ENCODE measurements at regions not wholly inside any gene's neighbourhood (a gene's known extent, or its start where the extent isn't known, plus 50 kb on each side); places are given as distances from the start of the nearest gene placed in this dataset.
"Not testable (repeated sequence)": the region's sequence is repeated elsewhere in the genome, so short reads cannot be mapped to it uniquely, and the experiment has no call there.

GRCh38 chr15:81763304-81763703 is 282.5 kb downstream of the MEX3B start:
- DNase-seq: no peak

GRCh38 chr15:81760686-81761085 is 285.1 kb downstream of the MEX3B start:
- no peak for DNase-seq

DNA sequence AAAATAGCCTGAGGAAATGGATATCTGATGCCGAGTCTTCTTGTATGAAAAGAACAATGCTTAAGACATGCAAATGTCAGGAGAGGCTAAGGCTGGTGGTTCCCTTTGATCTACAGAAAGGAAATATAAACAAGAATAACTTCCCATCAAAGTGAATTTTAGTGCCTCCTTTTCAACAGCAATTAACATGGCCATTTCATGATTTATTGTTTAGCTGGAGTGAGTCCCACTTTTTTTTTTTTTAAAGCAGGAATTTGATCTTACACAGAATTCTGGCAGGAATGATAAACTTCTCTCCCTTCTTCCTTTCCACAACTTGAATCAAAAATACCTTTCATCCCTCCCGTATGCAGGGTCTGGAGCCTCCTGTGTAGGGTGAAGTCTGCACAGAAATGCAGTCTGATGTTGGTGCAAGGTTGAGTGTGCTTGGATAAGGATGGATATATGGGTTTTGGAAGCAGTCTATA is 287.0 kb downstream of the MEX3B start:
- DNase-seq: peak; percentile 6

DNA sequence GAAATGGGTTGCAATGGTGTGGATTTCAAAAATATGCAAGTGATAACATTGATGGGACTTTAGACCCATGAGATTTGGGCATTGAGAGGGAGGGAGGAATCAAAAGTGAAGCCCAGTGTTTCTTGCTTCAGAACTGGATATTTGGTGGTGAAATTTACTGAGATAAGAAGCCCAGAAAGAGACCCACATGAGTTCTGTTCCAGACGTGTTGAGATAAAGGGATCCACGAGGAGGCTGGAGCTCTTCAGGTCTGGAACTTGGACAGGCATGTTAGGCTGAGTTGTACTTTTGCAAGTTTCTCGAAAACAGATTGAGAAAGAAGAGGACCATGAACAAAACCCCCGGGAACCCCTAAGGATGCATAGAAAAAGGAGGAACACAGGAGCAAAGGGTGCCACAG is 290.2 kb downstream of the MEX3B start:
- DNase-seq: no peak

GRCh38 chr15:81754078-81754477 is 291.7 kb downstream of the MEX3B start:
- DNase-seq: peak; percentile 14

DNA sequence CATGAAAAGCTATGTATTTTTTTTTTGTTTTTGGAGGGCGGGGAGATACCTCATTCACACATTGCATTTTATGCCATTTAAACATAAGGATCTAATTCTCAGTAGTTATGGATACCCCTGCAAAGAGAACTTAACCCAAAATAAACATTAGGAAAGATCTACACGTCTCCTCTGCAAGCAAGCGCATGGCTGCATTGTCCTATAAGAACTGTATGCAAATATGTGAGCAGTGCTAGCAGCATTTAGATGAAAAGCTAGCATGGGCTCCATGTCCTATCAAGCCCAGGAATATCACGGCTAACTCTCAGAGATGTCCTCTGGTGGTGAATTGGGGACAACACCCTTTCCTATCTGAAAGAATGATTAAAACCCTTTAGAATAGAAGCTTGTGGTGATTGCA is 292.8 kb downstream of the MEX3B start:
- DNase-seq: no peak

GRCh38 chr15:81752546-81752942 is 293.3 kb downstream of the MEX3B start:
- DNase-seq: peak; percentile 100

DNA sequence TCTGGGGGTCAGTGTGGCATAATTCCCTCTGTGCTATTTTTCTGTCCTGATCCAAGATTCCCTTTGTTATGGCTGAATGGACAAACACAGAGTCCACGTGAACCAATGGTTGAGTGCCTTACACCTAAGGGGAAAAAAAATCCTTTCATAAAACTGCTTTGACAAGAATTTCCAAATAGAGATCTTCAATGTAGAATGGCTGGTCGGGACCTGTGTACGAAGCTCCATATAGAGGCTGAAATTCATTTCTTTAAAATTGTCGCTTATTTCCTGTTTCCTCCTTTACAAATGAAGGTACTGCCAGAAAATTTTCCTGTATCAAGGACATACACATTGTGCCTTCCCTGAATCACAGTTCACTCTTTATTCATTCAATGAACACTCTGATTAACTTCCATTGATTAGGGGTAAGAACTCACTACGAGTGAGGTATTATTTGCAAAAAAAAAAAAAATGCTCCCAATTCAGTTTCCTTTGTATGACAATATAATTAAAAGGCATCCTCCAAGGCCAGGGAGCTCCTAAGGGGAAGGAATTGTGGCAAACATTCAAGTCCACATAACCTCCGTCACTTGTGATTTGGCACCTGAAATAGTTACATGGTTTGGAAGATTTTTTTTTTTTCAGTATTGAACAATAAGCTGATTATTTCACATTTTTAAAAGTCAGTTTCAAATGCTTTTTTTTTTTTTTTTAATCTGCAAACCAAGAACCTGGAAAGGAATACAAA is 293.8 kb downstream of the MEX3B start:
- peak; percentile 71 for DNase-seq

GRCh38 chr15:81751256-81751655 is 294.6 kb downstream of the MEX3B start:
- peak; percentile 31 for DNase-seq

DNA sequence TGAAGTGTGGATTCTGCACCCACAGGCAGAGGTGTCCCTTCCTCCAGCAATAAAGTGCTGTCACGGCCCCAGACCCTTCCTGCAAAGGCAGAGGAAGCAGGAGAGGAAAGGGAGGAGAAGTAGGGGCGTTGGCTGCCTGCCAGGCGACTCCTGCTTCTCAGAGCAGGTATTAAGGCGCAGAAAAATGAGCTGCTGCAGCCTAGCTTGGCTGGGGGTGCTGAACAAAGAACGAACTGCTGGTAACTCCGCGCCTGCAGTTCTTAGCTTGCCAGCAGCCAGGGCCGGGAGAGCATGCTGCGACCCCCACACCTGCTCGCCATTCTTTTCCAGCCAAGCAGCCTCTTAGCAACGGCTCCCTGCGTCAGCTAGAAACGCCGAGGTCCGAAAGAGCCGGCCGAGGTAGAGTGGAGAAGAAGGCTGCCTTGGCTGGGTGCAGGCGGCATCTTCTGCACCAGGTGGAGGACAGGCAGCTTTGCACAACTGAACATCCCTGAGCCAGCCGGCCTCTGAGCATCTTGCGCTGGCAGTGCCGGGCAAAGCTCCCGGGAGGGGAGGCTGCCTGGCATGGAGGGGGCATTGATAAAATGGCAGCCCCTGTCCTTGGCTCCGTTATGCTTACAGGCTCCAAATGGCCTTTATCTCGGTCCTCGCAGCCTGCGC is 296.0 kb downstream of the MEX3B start:
- peak; percentile 71 for DNase-seq

DNA sequence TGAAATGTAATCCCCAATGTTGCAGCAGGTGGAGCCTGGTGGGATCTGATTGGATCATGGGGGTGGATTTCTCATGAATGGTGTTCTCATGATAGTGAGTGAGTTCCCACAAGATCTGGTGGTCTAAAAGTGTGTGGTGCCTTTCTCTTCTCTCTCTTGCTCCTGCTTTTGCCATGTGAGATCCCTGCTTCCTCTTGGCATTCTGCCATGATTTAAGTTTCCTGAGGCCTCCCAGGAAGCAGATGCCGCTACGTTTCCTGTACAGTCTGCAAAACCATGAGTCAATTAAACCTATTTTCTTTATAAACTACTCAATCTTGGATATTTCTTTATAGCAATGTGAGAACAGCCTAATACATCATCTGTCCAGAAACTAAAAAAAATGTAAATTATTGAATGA is 298.3 kb downstream of the MEX3B start:
- peak; percentile 77 for DNase-seq

- peak; percentile 61 for DNase-seq
These were observed 298.8 kb downstream of the MEX3B start for GRCh38 chr15:81747026-81747425.

GRCh38 chr15:81744364-81744763 is 301.5 kb downstream of the MEX3B start:
- no peak for DNase-seq

- DNase-seq: peak; percentile 14
These were observed 305.4 kb downstream of the MEX3B start for GRCh38 chr15:81740416-81740815.

DNA sequence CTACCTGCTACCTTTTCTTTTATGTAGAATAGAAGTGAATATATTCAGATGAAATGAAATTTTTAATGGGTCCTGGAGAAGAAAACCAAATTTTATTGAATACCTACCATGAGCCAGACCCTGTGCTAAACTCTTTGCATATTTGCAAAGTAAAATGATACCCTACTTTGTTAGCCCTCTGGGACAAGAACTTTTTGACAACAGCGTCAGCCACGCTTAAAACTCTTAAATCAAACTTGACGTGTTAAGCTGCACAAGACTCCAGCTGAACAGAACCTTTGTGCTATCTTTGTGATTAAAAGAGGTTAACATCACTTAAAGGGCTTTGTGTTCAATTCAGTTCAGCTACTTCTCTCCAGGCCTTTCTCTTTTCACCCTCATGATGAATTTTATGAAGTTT is 316.5 kb downstream of the MEX3B start:
- DNase-seq: no peak

DNA sequence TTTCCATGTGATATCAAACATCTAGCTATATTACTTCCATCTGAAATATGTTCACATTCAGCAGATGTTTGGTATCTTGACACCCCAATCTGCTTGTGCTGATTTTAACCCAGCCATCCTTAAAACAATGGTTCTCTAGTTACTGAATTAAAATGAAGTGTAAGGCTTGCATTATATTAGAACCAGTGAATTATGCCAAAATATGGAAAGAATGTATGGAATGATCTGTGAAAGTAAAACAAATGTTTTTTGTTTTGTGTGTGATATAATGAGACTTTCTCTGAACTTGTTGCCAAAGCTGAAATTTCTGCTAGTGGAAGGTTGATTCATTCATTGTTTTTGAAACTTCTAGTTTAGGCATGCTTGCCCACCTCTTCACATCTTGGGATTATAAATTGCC is 317.1 kb downstream of the MEX3B start:
- DNase-seq: peak; percentile 4

- DNase-seq: no peak
These were observed 320.2 kb downstream of the MEX3B start for GRCh38 chr15:81725590-81725989.

GRCh38 chr15:81724536-81724935 is 321.3 kb downstream of the MEX3B start:
- DNase-seq: no peak

- DNase-seq: no peak
These were observed 322.1 kb downstream of the MEX3B start for GRCh38 chr15:81723701-81724100.

GRCh38 chr15:81723113-81723651 is 322.6 kb downstream of the MEX3B start:
- no peak for DNase-seq

DNA sequence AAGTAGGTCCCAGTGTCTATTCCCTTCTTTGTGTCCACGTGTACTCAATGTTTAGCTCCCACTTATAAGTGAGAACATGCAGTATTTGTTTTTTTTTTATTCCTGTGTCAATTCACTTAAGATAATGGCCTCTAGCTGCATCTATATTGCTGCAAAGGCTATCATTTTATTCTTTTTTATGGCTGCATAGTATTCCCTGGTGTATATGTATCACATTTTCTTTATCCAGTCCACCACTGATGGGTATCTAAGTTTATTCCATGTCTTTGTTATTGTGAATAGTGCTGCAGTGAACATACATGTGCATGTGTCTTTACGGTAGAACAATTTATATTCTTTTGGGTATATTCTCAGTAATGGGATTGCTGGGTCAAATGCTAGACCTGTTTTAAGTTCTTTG is 329.4 kb downstream of the MEX3B start:
- DNase-seq: not testable (repeated sequence)

DNA sequence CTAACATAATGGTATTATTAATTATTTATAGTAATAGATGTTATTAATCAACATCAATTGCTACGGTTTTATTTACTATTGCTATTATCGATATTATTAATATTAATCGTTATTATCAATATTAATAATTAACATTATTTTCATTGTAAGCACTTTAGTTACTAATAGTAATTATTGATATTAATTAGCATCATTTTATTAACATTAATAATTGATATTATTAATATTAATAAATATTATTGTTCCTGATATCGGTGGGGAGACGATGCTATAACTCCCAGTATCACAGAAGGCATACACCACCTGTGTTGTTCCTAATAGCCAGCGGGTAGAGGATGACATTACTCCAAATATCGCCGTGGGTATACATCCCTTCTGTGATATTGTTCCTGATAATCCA is 335.5 kb downstream of the MEX3B start:
- no peak for DNase-seq

DNA sequence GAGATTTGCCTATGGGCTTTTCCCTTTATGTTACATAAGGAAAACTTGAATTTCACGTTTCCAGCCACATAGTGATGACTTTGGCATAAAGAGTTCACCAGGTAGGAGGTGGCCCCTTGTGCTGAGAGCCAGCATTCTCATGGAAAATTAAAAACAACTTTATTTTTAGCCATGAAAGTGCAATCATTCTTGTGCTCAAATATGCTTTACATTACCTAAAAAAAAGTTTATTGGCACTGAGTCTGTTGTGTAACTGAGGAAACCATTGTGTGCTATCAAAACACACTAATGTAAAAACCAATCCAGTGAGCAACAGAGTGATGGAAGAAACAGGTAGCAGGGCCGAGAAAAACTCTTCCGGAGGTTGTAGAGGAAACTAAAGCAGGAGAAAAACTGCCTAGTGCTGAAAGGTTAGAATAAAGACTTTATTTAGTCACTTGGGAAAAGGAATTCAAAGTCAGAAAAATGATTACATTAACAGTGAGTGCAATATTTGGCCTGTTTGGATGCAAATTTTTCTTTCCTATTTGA is 332.9 kb upstream of the TMC3 start:
- DNase-seq: not testable (repeated sequence)

- DNase-seq: not testable (repeated sequence)
These were observed 331.7 kb upstream of the TMC3 start for GRCh38 chr15:81705727-81706126.
